ENCODE measurements at regions not wholly inside any gene's neighbourhood (a gene's known extent, or its start where the extent isn't known, plus 50 kb on each side); places are given as distances from the start of the nearest gene placed in this dataset.

DNA sequence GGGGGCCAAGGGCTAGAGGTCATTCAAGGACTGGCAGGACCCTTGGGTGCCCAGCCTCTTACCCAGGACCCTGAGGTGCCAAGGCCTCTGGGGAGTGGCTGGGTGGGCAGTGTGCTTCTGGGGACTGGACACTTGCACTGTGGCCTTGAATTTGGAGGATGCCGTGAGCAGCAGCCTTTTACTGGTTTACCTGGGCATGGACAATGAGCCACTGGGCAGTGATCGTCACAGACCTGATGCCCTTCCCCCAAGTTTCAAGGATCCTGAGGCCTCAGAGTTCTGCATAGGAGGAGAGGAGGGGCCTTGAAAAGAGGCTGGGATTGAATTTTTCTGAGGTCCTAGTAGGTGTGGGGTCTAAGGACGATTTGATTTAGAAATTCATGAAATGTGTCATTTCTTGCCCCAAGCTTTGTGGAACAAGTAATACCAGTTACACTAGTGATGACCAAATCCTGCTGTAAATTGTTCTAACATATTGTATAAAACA lies 146.1 kb upstream of the TPM1 start:
- H3K4me3 ChIP-seq (ENCODE audit: control insufficient read depth, low read depth, low read length): no peak overlapping the region
- no peak for DNase-seq (ENCODE audit: low read depth)
- TF ChIP-seq, protein P1, sequence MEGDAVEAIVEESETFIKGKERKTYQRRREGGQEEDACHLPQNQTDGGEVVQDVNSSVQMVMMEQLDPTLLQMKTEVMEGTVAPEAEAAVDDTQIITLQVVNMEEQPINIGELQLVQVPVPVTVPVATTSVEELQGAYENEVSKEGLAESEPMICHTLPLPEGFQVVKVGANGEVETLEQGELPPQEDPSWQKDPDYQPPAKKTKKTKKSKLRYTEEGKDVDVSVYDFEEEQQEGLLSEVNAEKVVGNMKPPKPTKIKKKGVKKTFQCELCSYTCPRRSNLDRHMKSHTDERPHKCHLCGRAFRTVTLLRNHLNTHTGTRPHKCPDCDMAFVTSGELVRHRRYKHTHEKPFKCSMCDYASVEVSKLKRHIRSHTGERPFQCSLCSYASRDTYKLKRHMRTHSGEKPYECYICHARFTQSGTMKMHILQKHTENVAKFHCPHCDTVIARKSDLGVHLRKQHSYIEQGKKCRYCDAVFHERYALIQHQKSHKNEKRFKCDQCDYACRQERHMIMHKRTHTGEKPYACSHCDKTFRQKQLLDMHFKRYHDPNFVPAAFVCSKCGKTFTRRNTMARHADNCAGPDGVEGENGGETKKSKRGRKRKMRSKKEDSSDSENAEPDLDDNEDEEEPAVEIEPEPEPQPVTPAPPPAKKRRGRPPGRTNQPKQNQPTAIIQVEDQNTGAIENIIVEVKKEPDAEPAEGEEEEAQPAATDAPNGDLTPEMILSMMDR (conservative IDR thresholded peaks at IDR 0.05; ENCODE audit: control insufficient read depth, insufficient read depth, low read depth, low read length): no peak

DNA sequence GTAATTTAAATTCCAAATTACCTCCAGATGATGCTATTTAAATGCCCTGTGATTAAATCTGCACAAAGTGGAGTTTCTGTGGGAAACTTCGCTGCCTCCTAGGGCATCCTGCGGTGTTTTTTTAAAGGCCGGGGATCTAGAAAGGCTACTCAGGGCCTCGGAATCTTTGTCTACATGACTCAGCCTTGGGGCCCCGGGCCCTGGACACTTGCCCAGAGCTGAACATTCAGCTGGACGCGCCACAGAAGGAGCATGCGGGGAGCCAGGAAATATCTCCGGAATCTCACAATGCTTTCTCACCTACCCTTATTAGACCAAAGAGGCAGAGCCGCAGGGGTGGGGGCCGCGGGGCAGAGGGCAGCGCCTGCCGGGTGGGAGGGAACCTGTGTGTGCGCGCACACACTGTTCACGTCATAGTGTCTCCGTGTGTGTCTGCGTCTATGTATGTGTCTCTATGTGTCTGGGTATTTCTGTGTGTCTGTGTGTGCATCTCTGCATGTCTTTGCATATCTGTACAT lies 145.5 kb upstream of the TPM1 start:
- peak; percentile 98 for DNase-seq (ENCODE audit: low read depth)
- TF ChIP-seq, protein P1 (conservative IDR thresholded peaks at IDR 0.05; ENCODE audit: control insufficient read depth, insufficient read depth, low read depth, low read length): no peak
- no peak overlapping the region for H3K4me3 ChIP-seq (ENCODE audit: control insufficient read depth, low read depth, low read length)

DNA sequence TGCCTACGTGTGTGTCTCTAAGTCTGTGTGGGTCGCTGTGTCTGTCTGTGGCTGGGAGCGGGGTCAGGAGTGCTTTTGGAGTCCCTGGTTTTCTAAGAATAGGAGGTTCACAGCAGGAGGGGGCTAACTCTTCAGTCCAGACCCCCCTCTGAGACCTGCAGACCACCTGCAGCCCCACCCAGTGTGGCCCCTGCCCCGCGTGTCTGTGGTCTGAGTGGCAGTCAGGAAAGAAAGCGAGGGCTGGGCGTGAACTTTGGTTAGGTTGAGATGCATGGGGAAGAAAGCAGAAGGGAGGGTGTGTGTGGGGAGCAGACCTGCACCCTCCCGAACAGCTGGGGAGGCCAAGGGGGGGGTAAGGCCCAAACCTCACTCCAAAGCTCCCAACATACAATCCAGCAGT lies 144.9 kb upstream of the TPM1 start:
- TF ChIP-seq, protein P1 (conservative IDR thresholded peaks at IDR 0.05; ENCODE audit: control insufficient read depth, insufficient read depth, low read depth, low read length): no peak
- no peak for DNase-seq (ENCODE audit: low read depth)
- no peak overlapping the region for H3K4me3 ChIP-seq (ENCODE audit: control insufficient read depth, low read depth, low read length)

- no peak for DNase-seq (ENCODE audit: low read depth)
- no peak overlapping the region for H3K4me3 ChIP-seq (ENCODE audit: control insufficient read depth, low read depth, low read length)
- TF ChIP-seq, protein P1 (conservative IDR thresholded peaks at IDR 0.05; ENCODE audit: control insufficient read depth, insufficient read depth, low read depth, low read length): no peak
These were observed 143.5 kb upstream of the TPM1 start for GRCh38 chr15:62899090-62899493.

DNA sequence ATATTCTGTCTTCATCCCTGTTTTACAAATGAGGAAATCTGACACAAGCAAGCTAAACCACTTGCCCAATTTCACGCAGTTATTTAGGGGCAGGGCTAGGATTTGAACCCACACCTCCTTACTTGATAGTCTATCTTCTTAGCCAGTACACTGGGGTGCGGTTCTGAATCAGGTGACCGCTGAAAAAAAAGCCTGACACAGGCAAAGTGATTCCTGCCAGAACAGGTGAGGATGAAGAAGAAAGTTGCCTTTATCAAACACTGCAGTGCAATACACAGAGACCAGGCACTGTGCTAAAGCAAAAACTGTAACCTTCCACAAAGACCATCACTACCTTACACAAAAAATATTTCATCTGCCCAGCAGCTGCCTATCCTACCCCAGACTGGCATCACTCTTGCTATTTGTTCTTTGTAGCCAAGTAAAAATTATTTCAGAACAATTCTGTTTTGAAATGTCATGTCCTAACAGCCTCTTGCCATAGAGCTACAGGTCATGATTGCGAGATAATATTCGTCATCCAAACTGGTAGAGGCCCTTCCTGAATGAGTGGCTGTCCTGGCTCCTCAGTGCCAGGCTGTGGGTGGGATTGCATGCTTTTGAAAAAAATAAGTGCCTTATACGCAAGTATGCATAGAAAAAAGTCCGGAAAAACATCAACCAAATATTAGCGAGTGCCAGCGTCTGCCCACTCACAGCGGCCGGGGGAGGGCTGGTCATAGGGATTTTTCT lies 142.3 kb upstream of the TPM1 start:
- TF ChIP-seq, protein P1 (conservative IDR thresholded peaks at IDR 0.05; ENCODE audit: control insufficient read depth, insufficient read depth, low read depth, low read length): no peak

GRCh38 chr15:62901087-62901486 lies 141.5 kb upstream of the TPM1 start:
- no peak overlapping the region for H3K4me3 ChIP-seq (ENCODE audit: control insufficient read depth, low read depth, low read length)
- TF ChIP-seq, protein P1 (conservative IDR thresholded peaks at IDR 0.05; ENCODE audit: control insufficient read depth, insufficient read depth, low read depth, low read length): no peak
- DNase-seq (ENCODE audit: low read depth): no peak

More for the DNA sequence above, 142.3 kb upstream of the TPM1 start:
- no peak overlapping the region for H3K4me3 ChIP-seq (ENCODE audit: control insufficient read depth, low read depth, low read length)
- no peak for DNase-seq (ENCODE audit: low read depth)
